ENCODE measurements at regions not wholly inside any gene's neighbourhood (a gene's known extent, or its start where the extent isn't known, plus 50 kb on each side); places are given as distances from the start of the nearest gene placed in this dataset.
"Not testable (repeated sequence)": the region's sequence is repeated elsewhere in the genome, so short reads cannot be mapped to it uniquely, and the experiment has no call there.

DNA sequence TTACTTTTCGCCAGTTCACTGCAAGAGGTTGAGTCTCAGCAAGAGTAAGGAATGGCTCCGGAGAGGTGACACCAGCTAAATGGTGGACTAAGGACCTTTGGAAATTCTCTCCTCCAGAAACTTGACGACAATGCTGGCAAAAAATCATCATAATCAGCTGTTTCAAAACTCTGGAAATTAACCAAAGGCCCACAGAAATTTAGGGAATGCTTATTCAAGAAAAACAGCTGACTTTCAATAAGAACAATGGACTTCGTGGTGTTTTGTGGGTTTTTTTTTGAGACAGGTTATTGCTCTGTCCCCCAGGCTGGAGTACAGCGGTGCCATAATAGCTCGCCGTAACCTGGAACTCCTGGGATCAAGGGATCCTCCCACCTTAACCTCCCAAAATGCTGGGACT, 68.4 kb upstream of the SEPTIN5 start:
- H3K4me1 ChIP-seq (ENCODE audit: insufficient read depth): no peaks in the 10 kb centered on the region
- H3K4me3 ChIP-seq (ENCODE audit: low read depth, low read length): no peak overlapping the region
- no peak overlapping the region for H3K27ac ChIP-seq (ENCODE audit: low read depth)
- WGBS: 84% methylated on average over 7 of the region's 7 CpGs
- no peak for DNase-seq (ENCODE audit: extremely low spot score)
- H3K36me3 ChIP-seq (ENCODE audit: insufficient read depth): no peaks in the 10 kb centered on the region

DNA sequence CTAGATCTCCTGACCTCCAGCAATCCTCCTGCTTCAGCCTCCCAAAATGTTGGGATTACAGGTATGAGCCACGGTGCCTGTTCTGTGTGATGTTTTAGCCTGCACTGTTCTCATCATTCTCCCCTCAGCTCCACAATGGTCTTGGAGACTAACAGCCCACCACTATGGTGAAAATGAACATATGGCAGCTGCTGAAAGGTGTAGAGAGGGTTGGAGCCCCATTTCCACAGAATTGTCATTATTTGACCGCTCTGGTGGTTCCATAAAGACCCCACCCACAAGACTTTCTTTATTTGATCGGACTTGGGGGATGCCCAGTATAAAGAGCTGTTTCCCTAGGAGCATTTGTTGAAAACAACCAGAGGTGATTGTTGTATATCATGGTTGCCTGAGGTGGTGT, 67.9 kb upstream of the SEPTIN5 start:
- Histone ChIP-seq H3K4me3 (ENCODE audit: low read depth, low read length) (no peak overlapping the region), H3K36me3 (ENCODE audit: insufficient read depth) (no peaks in the 10 kb centered on the region), H3K27ac (ENCODE audit: low read depth) (no peak overlapping the region), H3K4me1 (ENCODE audit: insufficient read depth) (no peaks in the 10 kb centered on the region)
- DNase-seq (ENCODE audit: extremely low spot score): no peak
- WGBS: 86% methylated on average over 3 of the region's 3 CpGs

DNA sequence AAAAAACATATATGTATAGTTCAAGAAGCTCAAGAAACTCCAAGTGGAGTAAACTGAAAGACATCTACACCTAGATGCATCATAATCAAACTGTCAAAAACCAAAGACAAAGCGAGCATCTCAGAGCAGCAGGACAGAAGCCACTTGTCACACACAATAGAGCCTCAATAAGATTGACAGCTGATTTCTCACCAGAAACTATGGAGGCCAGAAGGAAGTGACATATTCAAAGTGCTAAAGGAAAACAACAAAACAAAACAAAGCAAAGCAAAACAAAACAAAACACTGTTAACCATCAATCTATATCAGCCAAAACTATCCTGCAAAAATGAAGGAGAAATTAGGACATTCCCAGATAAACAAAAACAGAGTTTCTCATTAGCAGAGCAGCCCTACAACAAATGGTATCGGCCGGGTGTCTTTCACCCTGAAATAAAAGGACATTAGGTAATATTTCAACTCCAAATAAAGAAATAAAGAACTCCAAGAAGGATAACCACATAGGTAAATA, 65.8 kb upstream of the SEPTIN5 start:
- no peaks in the 10 kb centered on the region for H3K36me3 ChIP-seq (ENCODE audit: insufficient read depth)
- DNase-seq (ENCODE audit: extremely low spot score): no peak
- 65% methylated on average over 3 of the region's 3 CpGs for WGBS
- no peak overlapping the region for H3K4me3 ChIP-seq (ENCODE audit: low read depth, low read length)
- no peak overlapping the region for H3K27ac ChIP-seq (ENCODE audit: low read depth)
- H3K4me1 ChIP-seq (ENCODE audit: insufficient read depth): no peaks in the 10 kb centered on the region

DNA sequence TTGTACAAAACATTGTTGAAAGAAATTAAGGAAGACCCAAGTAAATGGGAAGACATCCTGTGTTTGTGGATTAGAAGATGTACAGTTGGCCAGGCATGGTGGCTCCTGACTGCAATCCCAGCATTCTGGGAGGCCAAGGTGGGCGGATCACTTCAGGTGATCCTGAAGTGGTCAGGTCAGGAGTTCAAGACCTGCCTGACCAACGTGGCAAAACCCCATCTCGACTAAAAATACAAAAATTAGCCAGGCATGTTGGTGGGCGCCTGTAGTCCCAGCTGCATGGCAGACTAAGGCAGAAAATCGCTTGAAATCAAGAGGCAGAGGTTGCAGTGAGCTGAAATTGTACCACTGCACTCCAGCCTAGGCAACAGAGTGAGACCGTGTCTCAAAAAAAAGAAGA, 62.0 kb upstream of the SEPTIN5 start:
- Histone ChIP-seq H3K36me3 (ENCODE audit: insufficient read depth) (no peaks in the 10 kb centered on the region), H3K27ac (ENCODE audit: low read depth) (no peak overlapping the region), H3K4me1 (ENCODE audit: insufficient read depth) (no peaks in the 10 kb centered on the region), H3K4me3 (ENCODE audit: low read depth, low read length) (no peak overlapping the region)
- WGBS: 63% methylated on average over 6 of the region's 6 CpGs
- DNase-seq (ENCODE audit: extremely low spot score): no peak

DNA sequence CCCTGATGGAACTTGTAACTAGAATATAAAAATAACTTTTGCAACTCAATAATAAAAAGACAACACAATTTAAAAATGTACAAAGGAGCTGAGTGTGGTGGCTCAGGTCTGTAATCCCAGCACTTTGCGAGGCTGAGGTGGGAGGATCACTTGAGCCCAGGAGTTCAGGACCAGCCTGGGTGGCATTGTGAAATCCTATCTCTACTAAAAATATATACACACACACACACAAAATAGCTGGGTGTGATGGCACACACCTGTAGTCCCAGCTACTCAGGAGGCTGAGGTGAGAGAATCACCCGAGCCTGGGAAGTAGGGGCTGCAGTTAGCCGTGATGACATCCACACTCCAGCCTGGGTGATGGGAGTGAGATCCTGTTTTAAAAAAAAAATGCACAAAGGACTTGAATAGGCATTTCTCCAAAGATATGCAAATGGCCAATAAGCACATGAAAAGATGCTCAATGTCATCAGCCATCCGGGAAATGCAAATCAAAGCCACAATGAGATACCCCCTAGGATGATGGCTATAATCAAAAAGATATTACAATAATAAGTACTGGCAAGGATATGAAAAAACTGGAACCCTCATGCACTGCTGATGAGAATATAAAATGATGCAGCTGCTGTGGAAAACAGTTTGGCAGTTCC, 59.8 kb upstream of the SEPTIN5 start:
- no peak overlapping the region for H3K4me3 ChIP-seq (ENCODE audit: low read depth, low read length)
- no peak for DNase-seq (ENCODE audit: extremely low spot score)
- H3K4me1 ChIP-seq (ENCODE audit: insufficient read depth): no peaks in the 10 kb centered on the region
- 31% methylated on average over 4 of the region's 4 CpGs for WGBS
- H3K36me3 ChIP-seq (ENCODE audit: insufficient read depth): no peaks in the 10 kb centered on the region
- H3K27ac ChIP-seq (ENCODE audit: low read depth): no peak overlapping the region

DNA sequence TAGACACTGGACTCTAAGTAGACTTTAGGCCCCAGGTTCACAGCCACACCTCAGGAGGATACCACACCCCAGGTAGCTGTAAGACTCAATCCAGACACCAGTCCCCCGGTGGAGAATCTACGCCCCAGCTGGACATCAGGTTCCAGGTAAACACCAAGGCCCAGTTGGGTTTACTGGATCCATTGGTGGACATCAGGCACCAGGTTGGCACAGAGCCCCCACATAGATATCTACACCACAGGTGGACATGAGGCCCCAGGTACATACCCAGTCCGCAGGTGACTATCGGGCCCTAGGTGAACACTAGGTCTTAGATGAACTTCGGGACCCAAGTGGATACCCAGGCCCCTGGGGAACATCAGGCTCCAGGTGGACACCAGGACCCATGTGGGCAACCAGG, 58.9 kb upstream of the SEPTIN5 start:
- DNase-seq (ENCODE audit: extremely low spot score): no peak
- H3K4me3 ChIP-seq (ENCODE audit: low read depth, low read length): no peak overlapping the region
- H3K36me3 ChIP-seq (ENCODE audit: insufficient read depth): no peaks in the 10 kb centered on the region
- no peak overlapping the region for H3K27ac ChIP-seq (ENCODE audit: low read depth)
- H3K4me1 ChIP-seq (ENCODE audit: insufficient read depth): no peaks in the 10 kb centered on the region
- 86% methylated on average over 5 of the region's 5 CpGs for WGBS

DNA sequence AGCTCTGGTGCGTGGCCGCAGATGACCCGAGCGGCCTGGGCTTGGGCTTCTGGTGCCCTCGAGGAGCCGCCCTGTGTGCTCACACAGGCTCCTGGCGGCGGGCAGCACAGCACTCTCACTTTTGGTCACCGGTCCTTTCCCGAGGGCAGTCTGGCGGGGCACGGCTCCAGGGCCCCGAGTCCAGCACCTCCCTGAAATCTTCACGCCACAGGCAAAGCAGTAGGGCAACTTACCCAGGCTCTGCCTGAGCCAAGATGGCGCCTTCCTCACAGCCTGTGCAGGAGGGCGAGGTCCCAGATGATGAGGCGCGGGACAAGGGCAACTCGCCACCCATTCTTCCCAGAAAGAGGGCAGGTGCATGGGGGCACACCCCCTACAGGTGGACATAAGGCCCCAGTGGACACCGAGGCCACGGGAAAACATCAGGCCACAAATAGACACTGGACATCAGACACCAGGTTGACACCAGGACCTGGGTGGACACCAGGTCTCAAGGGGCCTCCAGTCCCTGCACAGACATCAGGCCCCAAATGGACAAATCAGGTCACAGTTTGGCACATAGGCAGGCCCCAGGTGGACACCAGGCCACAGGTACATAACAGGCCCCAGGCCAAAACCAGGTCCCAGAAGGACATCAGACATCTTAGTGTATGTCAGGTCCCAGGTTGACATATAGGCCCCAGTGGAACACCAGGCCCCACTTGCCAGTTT, 57.6 kb upstream of the SEPTIN5 start:
- Histone ChIP-seq H3K4me1 (ENCODE audit: insufficient read depth) (no peaks in the 10 kb centered on the region), H3K4me3 (ENCODE audit: low read depth, low read length) (no peak overlapping the region), H3K36me3 (ENCODE audit: insufficient read depth) (no peaks in the 10 kb centered on the region), H3K27ac (ENCODE audit: low read depth) (no peak overlapping the region)
- DNase-seq (ENCODE audit: extremely low spot score): no peak
- 96% methylated on average over 21 of the region's 21 CpGs for WGBS

DNA sequence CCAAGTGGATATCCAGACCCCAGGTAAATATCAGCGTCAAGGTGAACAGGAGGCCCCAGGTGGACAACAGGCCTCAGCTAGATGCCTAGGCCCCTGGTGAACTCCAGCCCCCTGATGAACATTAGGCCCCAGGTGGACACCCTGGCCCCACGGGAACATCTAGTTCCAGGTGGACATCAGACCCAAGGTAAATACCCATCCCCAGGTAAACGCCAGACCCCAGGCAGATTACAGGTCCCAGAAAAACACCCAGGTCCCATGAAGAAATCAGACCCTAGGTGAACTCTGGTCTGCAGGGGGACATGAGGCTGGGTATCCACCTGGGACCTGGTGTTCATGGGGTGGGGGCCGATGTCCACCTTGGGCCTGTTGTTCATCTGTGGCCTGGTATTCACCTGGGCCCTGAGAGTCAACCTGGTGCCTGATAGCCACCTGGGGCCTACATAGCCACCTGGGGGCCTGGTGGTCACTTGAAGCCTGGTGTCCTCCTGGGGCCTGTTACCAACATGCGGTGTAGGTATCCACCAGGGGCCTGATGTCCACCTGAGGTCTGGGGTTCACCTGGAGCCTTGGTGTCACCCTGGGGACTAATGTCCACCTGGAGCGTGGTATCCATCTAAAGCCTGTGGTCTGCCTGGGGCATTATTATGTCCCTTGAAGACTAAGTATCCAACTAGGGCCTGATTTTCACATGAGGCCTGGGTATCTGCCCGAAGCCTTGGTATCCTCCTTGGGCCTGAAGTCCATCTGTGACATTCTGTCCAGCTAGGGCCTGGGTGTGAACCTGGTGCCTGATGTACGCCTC, 56.8 kb upstream of the SEPTIN5 start:
- Histone ChIP-seq H3K27ac (ENCODE audit: low read depth) (no peak overlapping the region), H3K4me1 (ENCODE audit: insufficient read depth) (no peaks in the 10 kb centered on the region), H3K4me3 (ENCODE audit: low read depth, low read length) (no peak overlapping the region), H3K36me3 (ENCODE audit: insufficient read depth) (no peaks in the 10 kb centered on the region)
- WGBS: 97% methylated on average over 8 of the region's 8 CpGs
- DNase-seq (ENCODE audit: extremely low spot score): no peak

DNA sequence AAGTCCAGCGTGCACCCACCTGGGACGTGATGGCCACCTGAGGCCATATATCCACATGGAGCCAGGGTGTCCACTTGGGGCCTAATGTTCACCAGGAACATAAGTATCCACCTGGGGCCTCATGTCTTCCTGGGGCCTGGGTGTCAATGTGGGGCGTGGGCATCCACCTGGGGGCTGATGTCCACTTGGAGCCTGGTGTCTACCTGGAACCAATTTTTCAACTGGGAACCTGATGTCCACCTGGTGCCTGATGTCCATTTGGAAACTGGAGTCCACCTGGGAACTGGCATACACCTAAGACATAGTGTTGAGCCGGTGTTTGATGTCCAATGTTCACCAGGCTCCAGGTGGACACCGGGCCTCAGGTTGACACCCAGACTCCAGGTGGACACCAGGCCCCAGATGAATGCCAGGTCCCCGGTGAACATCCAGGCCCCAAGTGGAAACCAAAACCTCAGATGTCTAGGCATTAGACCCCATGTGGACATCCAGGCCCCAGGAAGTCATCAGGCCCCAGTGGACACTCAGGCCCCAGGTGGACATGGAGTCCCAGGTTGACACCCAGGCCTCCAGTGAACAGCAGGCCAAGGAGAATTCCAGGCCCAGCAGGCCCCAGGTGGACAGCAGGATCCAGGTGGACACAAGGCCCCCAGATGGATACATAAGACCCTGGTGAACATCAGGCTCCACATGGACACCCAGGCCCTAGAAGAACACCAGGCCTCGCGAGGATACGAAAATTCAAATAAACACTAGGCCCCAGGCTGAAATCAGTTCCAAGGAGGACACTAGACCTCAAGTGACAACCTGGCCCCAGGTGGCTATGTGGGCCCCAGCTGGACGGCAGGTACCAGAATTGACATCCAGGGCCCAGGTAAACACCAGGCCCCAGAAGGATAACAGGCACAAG, 56.0 kb upstream of the SEPTIN5 start:
- DNase-seq (ENCODE audit: extremely low spot score): no peak
- WGBS: 98% methylated on average over 10 of the region's 10 CpGs
- no peaks in the 10 kb centered on the region for H3K4me1 ChIP-seq (ENCODE audit: insufficient read depth)

DNA sequence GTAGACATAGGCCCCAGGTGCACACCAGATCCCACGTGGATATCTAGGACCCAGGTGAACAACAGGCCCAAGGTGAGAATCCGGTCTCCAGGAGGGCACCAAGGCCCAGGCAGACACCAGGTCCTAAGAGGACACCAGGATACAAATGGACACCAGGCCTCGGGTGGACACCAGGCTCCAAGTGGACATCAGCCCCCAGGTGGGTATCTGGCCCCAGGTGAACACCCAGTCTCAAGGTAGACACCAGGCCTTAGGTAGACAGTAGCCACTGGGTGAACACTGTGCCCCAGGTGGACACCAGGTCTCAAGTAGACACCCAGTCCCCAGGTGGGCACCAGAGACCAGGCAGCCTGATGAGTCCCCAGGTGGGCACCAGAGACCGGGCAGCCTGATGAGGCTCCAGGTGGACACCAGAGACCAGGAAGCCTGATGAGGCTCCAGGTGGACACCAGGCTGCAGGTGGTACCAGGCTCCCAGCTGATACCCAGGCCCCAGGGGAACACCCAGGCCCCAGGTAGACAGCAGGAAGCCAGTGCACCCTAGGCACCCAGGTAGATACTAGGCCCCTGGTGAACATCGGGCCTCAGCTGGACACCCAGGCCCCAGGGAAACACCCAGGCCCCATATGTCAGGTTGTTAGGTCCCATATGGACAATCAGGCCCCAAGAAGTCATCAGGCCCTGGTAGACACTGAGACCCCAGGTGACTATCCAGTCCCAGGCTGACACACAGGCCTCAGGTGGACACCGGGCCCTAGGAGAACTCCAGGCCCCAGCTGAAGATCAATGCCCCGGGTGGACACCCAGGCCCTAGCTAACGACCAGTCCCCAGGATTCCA, 55.1 kb upstream of the SEPTIN5 start:
- Histone ChIP-seq H3K4me1 (ENCODE audit: insufficient read depth) (no peaks in the 10 kb centered on the region), H3K36me3 (ENCODE audit: insufficient read depth) (no peaks in the 10 kb centered on the region), H3K4me3 (ENCODE audit: low read depth, low read length) (no peak overlapping the region), H3K27ac (ENCODE audit: low read depth) (no peak overlapping the region)
- DNase-seq (ENCODE audit: extremely low spot score): no peak
- WGBS: 96% methylated on average over 8 of the region's 8 CpGs

More for the DNA sequence above, 56.0 kb upstream of the SEPTIN5 start:
- no peaks in the 10 kb centered on the region for H3K36me3 ChIP-seq (ENCODE audit: insufficient read depth)
- no peak overlapping the region for H3K27ac ChIP-seq (ENCODE audit: low read depth)
- no peak overlapping the region for H3K4me3 ChIP-seq (ENCODE audit: low read depth, low read length)

DNA sequence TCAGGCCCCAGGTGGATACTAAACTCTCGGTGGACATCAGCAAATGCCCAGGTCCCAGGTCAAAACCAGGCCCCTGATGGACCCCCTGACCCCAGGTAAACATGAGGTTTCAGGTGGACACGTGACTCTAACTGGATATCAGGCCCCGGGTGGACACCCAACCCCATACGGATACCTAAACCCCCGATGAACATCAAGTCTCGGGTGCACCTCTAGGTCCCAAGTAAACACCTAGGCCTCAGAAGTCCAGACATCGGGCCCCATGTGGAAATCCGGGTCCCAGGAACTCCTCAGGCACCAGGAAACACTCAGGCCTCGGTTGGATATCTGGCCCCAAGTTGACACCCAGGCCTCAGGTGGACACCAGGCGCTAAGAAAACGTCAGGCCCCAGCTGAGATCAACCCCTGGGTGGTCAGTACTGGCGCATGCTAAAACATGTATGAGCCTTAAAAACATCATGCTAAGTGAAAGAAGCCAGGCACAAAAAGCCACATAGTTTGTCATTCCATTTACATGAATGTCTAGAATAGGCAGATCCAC, 54.4 kb upstream of the SEPTIN5 start:
- no peak overlapping the region for H3K4me3 ChIP-seq (ENCODE audit: low read depth, low read length)
- no peaks in the 10 kb centered on the region for H3K4me1 ChIP-seq (ENCODE audit: insufficient read depth)
- no peaks in the 10 kb centered on the region for H3K36me3 ChIP-seq (ENCODE audit: insufficient read depth)
- no peak overlapping the region for H3K27ac ChIP-seq (ENCODE audit: low read depth)
- DNase-seq (ENCODE audit: extremely low spot score): no peak
- WGBS: 95% methylated on average over 12 of the region's 12 CpGs

DNA sequence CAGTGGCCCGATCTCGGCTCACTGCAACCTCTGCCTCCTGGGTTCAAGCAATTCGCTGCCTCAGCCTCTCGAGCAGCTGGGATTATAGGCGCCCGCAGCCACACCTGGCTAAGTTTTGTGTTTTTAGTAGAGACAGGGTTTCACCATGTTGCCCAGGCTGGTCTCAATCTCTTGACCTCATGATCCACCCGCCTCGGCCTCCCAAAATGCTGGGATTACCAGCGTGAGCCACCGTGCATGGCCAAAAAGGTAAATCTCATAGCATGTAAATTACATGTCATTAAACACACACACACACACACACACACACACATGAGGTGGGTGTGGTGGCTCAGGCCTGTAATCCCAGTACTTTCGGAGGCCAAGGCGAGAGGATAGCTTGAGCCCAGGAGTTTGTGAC, 53.7 kb upstream of the SEPTIN5 start:
- DNase-seq (ENCODE audit: extremely low spot score); H3K27ac ChIP-seq (ENCODE audit: low read depth): not testable (repeated sequence)
- WGBS: 95% methylated on average over 12 of the region's 12 CpGs

More for the DNA sequence above, 53.7 kb upstream of the SEPTIN5 start:
- H3K4me1 ChIP-seq (ENCODE audit: insufficient read depth); H3K4me3 ChIP-seq (ENCODE audit: low read depth, low read length); H3K36me3 ChIP-seq (ENCODE audit: insufficient read depth): not testable (repeated sequence)

Measured in urinary bladder (tissue), 3 donors.